ENCODE measurements at regions not wholly inside any gene's neighbourhood (a gene's known extent, or its start where the extent isn't known, plus 50 kb on each side); places are given as distances from the start of the nearest gene placed in this dataset.

- H3K4me3 Mint-ChIP-seq: no peak overlapping the region
Observed at GRCh38 chr4:120454788-120455187, 388.1 kb upstream of the MAD2L1 start.

GRCh38 chr4:120452536-120452935, 385.9 kb upstream of the MAD2L1 start:
- H3K27ac Mint-ChIP-seq: no peak overlapping the region
- ATAC-seq (ENCODE audit: poor library complexity): no peak

More at GRCh38 chr4:120454788-120455187, 388.1 kb upstream of the MAD2L1 start:
- DNase-seq (no peak), ATAC-seq (ENCODE audit: poor library complexity) (no peak)
- ChIA-PET POLR2A (no interaction called here), CTCF (no interaction called here)
- Histone ChIP-seq H3K36me3 (ENCODE audit: insufficient read depth, low read length) (no peaks in the 10 kb centered on the region), H3K9me3 (ENCODE audit: control insufficient read depth in 1 of 2, insufficient read depth in 1 of 2, low read length in 2 of 2) (no peaks in the 10 kb centered on the region), H3K4me1 (ENCODE audit: insufficient read depth, low read length) (no peaks in the 10 kb centered on the region), H3K27ac (ENCODE audit: low read depth in 1 of 2, low read length in 2 of 2) (no peak overlapping the region), H3K27me3 (ENCODE audit: control insufficient read depth in 1 of 2, insufficient read depth in 2 of 2, low read length in 2 of 2) (no peaks in the 10 kb centered on the region), H3K4me3 (ENCODE audit: low read length) (no peak overlapping the region)
- Mint-ChIP-seq H3K27ac (no peak overlapping the region), H3K4me1 (ENCODE audit: low read depth) (no peaks in the 10 kb centered on the region), H3K9me3 (no peaks in the 10 kb centered on the region), H3K27me3 (peaks cover 18% of the 10 kb centered on the region), H3K36me3 (ENCODE audit: low read depth) (no peaks in the 10 kb centered on the region)
- intact Hi-C loops (cut with DNase I, micrococcal nuclease): no loop called here
- TF ChIP-seq CTCF (IDR thresholded peaks at IDR 0.05): no peak

GRCh38 chr4:120452001-120452400, 385.4 kb upstream of the MAD2L1 start:
- Mint-ChIP-seq H3K9me3 (no peaks in the 10 kb centered on the region), H3K27ac (no peak overlapping the region), H3K4me3 (no peak overlapping the region), H3K36me3 (ENCODE audit: low read depth) (no peaks in the 10 kb centered on the region), H3K27me3 (peaks cover 27% of the 10 kb centered on the region), H3K4me1 (ENCODE audit: low read depth) (no peaks in the 10 kb centered on the region)
- Histone ChIP-seq H3K9me3 (ENCODE audit: control insufficient read depth in 1 of 2, insufficient read depth in 1 of 2, low read length in 2 of 2) (no peaks in the 10 kb centered on the region), H3K4me3 (ENCODE audit: low read length) (no peak overlapping the region), H3K27me3 (ENCODE audit: control insufficient read depth in 1 of 2, insufficient read depth in 2 of 2, low read length in 2 of 2) (no peaks in the 10 kb centered on the region), H3K4me1 (ENCODE audit: insufficient read depth, low read length) (no peaks in the 10 kb centered on the region), H3K27ac (ENCODE audit: low read depth in 1 of 2, low read length in 2 of 2) (no peak overlapping the region), H3K36me3 (ENCODE audit: insufficient read depth, low read length) (no peaks in the 10 kb centered on the region)
- POLR2A ChIA-PET: no interaction called here
- no peak for TF ChIP-seq CTCF (IDR thresholded peaks at IDR 0.05)
- CTCF ChIA-PET: no interaction called here
- DNase-seq (no peak), ATAC-seq (ENCODE audit: poor library complexity) (no peak)
- intact Hi-C loops (cut with DNase I, micrococcal nuclease): no loop called here

More at GRCh38 chr4:120452536-120452935, 385.9 kb upstream of the MAD2L1 start:
- peaks cover 27% of the 10 kb centered on the region for H3K27me3 Mint-ChIP-seq
- no peak for DNase-seq
- no peak overlapping the region for H3K27ac ChIP-seq (ENCODE audit: low read depth in 1 of 2, low read length in 2 of 2)
- no peaks in the 10 kb centered on the region for H3K27me3 ChIP-seq (ENCODE audit: control insufficient read depth in 1 of 2, insufficient read depth in 2 of 2, low read length in 2 of 2)
- H3K36me3 Mint-ChIP-seq (ENCODE audit: low read depth): no peaks in the 10 kb centered on the region
- H3K9me3 ChIP-seq (ENCODE audit: control insufficient read depth in 1 of 2, insufficient read depth in 1 of 2, low read length in 2 of 2): no peaks in the 10 kb centered on the region
- no peak overlapping the region for H3K4me3 ChIP-seq (ENCODE audit: low read length)
- H3K4me3 Mint-ChIP-seq: no peak overlapping the region
- no peak for TF ChIP-seq CTCF (IDR thresholded peaks at IDR 0.05)
- H3K4me1 ChIP-seq (ENCODE audit: insufficient read depth, low read length): no peaks in the 10 kb centered on the region
- H3K9me3 Mint-ChIP-seq: no peaks in the 10 kb centered on the region
- no peaks in the 10 kb centered on the region for H3K4me1 Mint-ChIP-seq (ENCODE audit: low read depth)
- CTCF ChIA-PET: no interaction called here
- no peaks in the 10 kb centered on the region for H3K36me3 ChIP-seq (ENCODE audit: insufficient read depth, low read length)
- POLR2A ChIA-PET: no interaction called here
- intact Hi-C loops (cut with DNase I, micrococcal nuclease): no loop called here
